ENCODE measurements at regions not wholly inside any gene's neighbourhood (a gene's known extent, or its start where the extent isn't known, plus 50 kb on each side); places are given as distances from the start of the nearest gene placed in this dataset.

GRCh38 chr13:39874331-39875053, 219.0 kb downstream of the COG6 start:
- H3K4me3 Mint-ChIP-seq = no peak overlapping the region
- no peaks in the 10 kb centered on the region for H3K9me3 Mint-ChIP-seq
- no peaks in the 10 kb centered on the region for H3K36me3 Mint-ChIP-seq (ENCODE audit: low read depth)
- no peak for ATAC-seq
- no peak overlapping the region for H3K27ac Mint-ChIP-seq
- no peak for DNase-seq
- peaks cover 5% of the 10 kb centered on the region for H3K27me3 Mint-ChIP-seq
- peaks cover 9% of the 10 kb centered on the region for H3K4me1 Mint-ChIP-seq

DNA sequence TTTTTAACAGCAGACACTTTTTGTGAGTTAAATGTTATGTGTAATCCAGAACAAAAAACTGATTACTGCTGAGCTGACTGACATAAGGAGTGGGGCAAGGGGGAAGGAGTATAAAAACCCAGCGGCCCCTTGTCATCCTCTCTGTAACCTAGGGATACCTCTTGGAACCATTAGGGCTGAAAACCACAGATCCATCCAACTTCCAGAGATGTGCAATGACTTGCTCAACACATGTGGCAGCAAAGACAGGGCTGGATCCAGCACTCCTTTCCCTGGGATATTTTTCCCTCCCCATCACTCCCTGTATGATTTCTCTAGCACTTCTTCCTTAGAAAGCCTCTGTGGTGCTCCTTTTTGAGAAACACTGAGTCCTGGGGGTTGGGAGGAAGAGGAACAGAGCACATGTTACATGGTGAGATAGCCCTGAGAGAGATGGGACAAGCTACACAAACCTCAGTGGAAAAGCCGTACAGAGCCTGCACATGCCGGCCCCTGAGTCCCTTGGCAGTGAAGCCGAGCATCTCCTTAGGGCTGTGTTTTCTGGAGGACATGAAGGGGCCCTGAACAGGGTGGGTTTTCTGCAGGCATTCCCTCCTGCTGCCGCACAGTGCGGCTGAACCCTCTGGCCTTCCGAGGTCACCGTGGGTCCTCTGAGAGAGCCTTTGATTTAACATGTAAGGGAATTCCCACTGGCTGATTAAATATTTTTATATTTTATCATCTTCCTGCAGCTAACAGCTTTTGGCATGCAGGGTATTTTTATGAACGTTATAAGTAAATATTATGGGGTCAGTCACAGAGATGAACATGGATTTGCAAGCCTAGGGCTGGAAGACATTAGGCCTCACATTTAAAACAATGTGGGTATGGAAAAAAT, 219.9 kb downstream of the COG6 start:
- peaks cover 9% of the 10 kb centered on the region for H3K4me1 Mint-ChIP-seq
- H3K36me3 Mint-ChIP-seq (ENCODE audit: low read depth) = no peaks in the 10 kb centered on the region
- ATAC-seq (no peak), DNase-seq (no peak)
- H3K9me3 Mint-ChIP-seq = no peaks in the 10 kb centered on the region
- H3K4me3 Mint-ChIP-seq = no peak overlapping the region
- H3K27me3 Mint-ChIP-seq = peaks cover 5% of the 10 kb centered on the region
- no peak overlapping the region for H3K27ac Mint-ChIP-seq

- H3K4me3 Mint-ChIP-seq = no peak overlapping the region
- H3K27ac Mint-ChIP-seq = no peak overlapping the region
- no peaks in the 10 kb centered on the region for H3K36me3 Mint-ChIP-seq (ENCODE audit: low read depth)
- ATAC-seq = no peak
- peaks cover 9% of the 10 kb centered on the region for H3K4me1 Mint-ChIP-seq
- DNase-seq = no peak
- peaks cover 5% of the 10 kb centered on the region for H3K27me3 Mint-ChIP-seq
- peaks cover 3% of the 10 kb centered on the region for H3K9me3 Mint-ChIP-seq
Observed at GRCh38 chr13:39876258-39876657, 220.8 kb downstream of the COG6 start.

DNA sequence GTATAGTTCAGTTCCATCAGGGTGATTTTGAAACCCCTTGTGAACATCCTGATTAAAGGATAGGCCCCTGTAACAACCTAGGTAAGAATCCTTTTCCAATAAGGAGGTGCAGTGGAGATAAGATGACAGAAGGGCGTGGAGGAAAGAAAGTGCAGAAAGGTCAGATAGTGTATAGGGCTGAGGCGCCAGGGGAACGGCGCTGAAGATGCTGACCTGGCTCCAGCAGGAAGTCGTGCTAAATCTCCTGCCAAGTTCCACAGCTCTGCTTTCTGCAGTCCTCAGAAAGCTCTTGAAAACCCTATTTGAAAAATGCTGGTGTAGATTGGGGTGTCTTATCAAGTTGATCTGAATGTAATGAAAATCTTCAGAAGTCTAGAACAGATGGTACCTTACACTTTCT, 221.7 kb downstream of the COG6 start:
- no peaks in the 10 kb centered on the region for H3K36me3 Mint-ChIP-seq (ENCODE audit: low read depth)
- ATAC-seq = no peak
- peaks cover 8% of the 10 kb centered on the region for H3K27me3 Mint-ChIP-seq
- H3K4me1 Mint-ChIP-seq = peaks cover 9% of the 10 kb centered on the region
- no peak for DNase-seq
- H3K4me3 Mint-ChIP-seq = no peak overlapping the region
- no peak overlapping the region for H3K27ac Mint-ChIP-seq
- peaks cover 10% of the 10 kb centered on the region for H3K9me3 Mint-ChIP-seq

DNA sequence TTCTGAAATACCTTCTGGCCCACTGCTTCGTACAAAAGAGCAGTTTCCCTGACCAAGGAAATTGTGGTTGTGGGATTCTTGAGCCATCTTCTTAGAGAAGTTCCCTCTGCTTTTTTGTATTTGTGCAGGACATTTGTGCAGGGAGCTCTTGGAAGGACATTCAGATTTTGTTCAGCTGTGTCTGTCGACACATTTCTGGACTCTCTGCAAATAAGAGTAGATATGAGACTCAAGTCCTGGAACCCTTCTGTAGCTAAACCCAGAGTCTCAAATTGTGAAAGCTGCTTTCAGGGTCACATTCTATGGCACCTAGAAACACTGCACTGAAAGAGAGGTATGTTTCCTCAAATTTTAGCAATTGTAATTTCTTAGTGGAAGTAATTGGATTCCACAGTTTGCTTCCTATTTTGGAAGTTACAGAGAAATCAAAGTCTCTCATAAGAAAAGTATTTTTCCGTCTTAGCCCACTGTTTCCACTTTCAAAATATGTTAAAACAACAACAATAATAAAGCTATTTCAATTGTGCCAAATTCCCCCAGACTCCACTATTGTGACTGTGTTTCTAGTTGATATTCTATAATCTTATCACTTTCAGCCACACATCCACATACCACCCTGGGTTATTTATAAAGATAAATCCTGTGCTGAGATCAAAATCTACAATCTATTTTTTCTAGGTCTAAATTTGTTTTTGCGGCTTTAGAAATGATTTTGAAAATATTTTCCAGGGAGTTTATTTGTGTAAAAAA, 224.0 kb downstream of the COG6 start:
- no peak overlapping the region for H3K4me3 Mint-ChIP-seq
- no peak for ATAC-seq
- peaks cover 28% of the 10 kb centered on the region for H3K9me3 Mint-ChIP-seq
- H3K36me3 Mint-ChIP-seq (ENCODE audit: low read depth) = peaks cover 6% of the 10 kb centered on the region
- no peak overlapping the region for H3K27ac Mint-ChIP-seq
- DNase-seq = no peak
- H3K27me3 Mint-ChIP-seq = peaks cover 8% of the 10 kb centered on the region
- peaks cover 9% of the 10 kb centered on the region for H3K4me1 Mint-ChIP-seq

DNA sequence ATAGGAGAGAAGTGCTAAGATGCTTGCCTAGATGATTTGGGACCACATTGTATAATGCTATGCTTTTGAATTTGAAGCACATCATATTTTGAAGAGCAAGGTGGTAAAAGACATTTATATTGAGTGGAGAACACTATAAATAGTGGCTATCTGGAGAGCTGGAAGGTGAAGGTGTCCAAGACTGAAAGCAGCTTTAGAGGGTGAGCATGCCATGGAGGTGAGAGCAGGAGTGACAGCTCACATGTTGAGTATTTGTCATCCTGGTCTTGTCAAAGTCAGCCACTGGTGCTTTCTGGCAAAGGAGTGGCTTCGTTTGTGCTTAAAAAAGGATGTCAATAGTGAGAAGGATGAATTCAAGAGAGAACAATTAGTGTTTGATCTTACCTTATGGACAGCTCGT, 225.9 kb downstream of the COG6 start:
- DNase-seq (no peak), ATAC-seq (no peak)
- H3K4me3 Mint-ChIP-seq = no peak overlapping the region
- peaks cover 42% of the 10 kb centered on the region for H3K9me3 Mint-ChIP-seq
- H3K27ac Mint-ChIP-seq = no peak overlapping the region
- peaks cover 6% of the 10 kb centered on the region for H3K36me3 Mint-ChIP-seq (ENCODE audit: low read depth)
- H3K4me1 Mint-ChIP-seq = peaks cover 3% of the 10 kb centered on the region
- peaks cover 8% of the 10 kb centered on the region for H3K27me3 Mint-ChIP-seq

DNA sequence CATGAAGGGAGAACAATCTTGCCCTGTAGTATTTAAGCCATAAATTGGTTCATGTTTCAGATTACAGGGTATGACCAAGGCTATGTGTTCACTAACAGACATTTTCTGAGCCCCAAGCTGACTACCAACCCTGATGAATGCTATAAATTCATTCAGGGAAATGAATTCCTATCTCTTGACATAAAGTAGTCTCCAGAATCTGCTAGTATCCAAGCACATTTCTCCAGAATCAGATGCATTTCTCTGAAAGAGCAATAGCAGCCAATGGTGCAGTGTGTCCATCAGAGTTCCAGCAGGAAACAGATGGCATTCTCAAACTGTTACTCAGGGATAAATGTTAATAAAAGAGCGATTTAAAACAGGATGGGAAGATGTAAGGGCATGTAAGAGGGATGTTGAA, 226.4 kb downstream of the COG6 start:
- Mint-ChIP-seq H3K27me3 (peaks cover 8% of the 10 kb centered on the region), H3K27ac (no peak overlapping the region), H3K36me3 (ENCODE audit: low read depth) (peaks cover 6% of the 10 kb centered on the region), H3K4me3 (no peak overlapping the region), H3K4me1 (no peaks in the 10 kb centered on the region), H3K9me3 (peaks cover 42% of the 10 kb centered on the region)
- ATAC-seq (no peak), DNase-seq (no peak)

DNA sequence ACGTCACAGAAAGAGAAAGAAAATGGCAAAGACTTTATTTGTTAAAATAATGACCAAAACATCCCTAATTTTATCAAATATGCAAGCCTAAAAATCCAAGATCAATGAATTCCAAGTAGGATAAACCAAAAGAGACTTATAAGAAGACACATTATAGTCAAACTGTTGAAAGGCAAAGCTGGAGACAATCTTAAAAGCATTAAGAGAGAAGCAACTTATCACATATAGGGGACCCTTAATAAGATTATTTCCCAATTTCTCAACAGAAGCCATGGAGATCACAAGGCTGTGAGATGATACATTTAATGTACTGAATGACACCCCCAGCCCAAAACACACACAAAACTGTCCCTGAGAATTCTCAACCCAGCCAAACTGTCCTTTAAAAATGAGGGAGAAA, 228.7 kb downstream of the COG6 start:
- H3K4me1 Mint-ChIP-seq = no peaks in the 10 kb centered on the region
- ATAC-seq (no peak), DNase-seq (no peak)
- no peak overlapping the region for H3K27ac Mint-ChIP-seq
- peaks cover 3% of the 10 kb centered on the region for H3K27me3 Mint-ChIP-seq
- H3K4me3 Mint-ChIP-seq = no peak overlapping the region
- H3K9me3 Mint-ChIP-seq = peaks cover 42% of the 10 kb centered on the region
- H3K36me3 Mint-ChIP-seq (ENCODE audit: low read depth) = peaks cover 6% of the 10 kb centered on the region

- DNase-seq = no peak
- H3K4me1 Mint-ChIP-seq = no peaks in the 10 kb centered on the region
- H3K9me3 Mint-ChIP-seq = peaks cover 38% of the 10 kb centered on the region
- H3K36me3 Mint-ChIP-seq (ENCODE audit: low read depth) = peaks cover 6% of the 10 kb centered on the region
- H3K4me3 Mint-ChIP-seq = no peak overlapping the region
- peaks cover 3% of the 10 kb centered on the region for H3K27me3 Mint-ChIP-seq
- H3K27ac Mint-ChIP-seq = no peak overlapping the region
- no peak for ATAC-seq
Observed at GRCh38 chr13:39886336-39886735, 230.9 kb downstream of the COG6 start.

DNA sequence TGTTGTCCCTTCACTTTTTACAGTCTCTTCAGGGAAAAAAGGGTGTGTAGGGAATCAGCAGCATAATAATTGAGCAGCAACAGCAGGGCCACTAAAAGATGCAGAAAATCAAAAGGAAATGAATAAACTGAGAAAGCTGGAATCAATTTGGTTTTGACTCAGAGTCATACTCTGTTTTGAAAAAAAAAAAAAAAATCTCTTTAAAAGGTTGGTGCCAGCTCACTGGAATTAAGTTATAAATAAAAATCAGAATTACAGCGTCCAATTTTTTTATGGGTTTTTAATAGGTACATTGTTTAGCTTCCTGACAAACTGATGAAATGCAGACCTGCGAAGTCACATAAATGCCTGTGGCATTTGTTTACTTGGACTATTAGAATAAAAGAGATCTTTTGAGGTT, 231.9 kb downstream of the COG6 start:
- Mint-ChIP-seq H3K4me1 (peaks cover 9% of the 10 kb centered on the region), H3K27ac (no peak overlapping the region), H3K27me3 (no peaks in the 10 kb centered on the region), H3K4me3 (no peak overlapping the region), H3K9me3 (peaks cover 31% of the 10 kb centered on the region), H3K36me3 (ENCODE audit: low read depth) (peaks cover 6% of the 10 kb centered on the region)
- DNase-seq = no peak
- no peak for ATAC-seq

GRCh38 chr13:39888865-39889810, 233.7 kb downstream of the COG6 start:
- no peak for DNase-seq
- Mint-ChIP-seq H3K9me3 (peaks cover 17% of the 10 kb centered on the region), H3K4me3 (no peak overlapping the region), H3K27me3 (no peaks in the 10 kb centered on the region), H3K27ac (no peak overlapping the region), H3K36me3 (ENCODE audit: low read depth) (peaks cover under 1% of the 10 kb centered on the region), H3K4me1 (peaks cover 24% of the 10 kb centered on the region)
- ATAC-seq = no peak

DNA sequence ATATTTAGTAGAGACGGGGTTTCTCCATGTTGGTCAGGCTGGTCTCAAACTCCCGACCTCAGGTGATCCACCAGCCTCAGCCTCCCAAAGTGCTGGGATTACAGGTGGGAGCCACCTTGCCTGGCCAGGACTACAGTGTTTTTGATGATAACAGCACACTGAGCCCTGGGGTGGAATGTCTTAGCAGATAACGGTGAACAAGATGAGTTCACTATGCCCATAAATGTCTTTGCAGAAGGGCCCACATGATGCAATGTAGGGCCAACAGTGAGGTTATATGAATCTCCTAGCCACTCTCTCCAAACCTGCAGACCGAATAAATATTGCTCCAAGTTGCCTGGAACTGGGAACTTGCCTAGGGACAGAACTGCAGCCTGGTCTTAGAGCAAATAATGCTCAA, 235.1 kb downstream of the COG6 start:
- DNase-seq = no peak
- peaks cover 2% of the 10 kb centered on the region for H3K27me3 Mint-ChIP-seq
- peaks cover 27% of the 10 kb centered on the region for H3K4me1 Mint-ChIP-seq
- no peaks in the 10 kb centered on the region for H3K36me3 Mint-ChIP-seq (ENCODE audit: low read depth)
- ATAC-seq = no peak
- H3K4me3 Mint-ChIP-seq = no peak overlapping the region
- no peak overlapping the region for H3K27ac Mint-ChIP-seq
- peaks cover 5% of the 10 kb centered on the region for H3K9me3 Mint-ChIP-seq

DNA sequence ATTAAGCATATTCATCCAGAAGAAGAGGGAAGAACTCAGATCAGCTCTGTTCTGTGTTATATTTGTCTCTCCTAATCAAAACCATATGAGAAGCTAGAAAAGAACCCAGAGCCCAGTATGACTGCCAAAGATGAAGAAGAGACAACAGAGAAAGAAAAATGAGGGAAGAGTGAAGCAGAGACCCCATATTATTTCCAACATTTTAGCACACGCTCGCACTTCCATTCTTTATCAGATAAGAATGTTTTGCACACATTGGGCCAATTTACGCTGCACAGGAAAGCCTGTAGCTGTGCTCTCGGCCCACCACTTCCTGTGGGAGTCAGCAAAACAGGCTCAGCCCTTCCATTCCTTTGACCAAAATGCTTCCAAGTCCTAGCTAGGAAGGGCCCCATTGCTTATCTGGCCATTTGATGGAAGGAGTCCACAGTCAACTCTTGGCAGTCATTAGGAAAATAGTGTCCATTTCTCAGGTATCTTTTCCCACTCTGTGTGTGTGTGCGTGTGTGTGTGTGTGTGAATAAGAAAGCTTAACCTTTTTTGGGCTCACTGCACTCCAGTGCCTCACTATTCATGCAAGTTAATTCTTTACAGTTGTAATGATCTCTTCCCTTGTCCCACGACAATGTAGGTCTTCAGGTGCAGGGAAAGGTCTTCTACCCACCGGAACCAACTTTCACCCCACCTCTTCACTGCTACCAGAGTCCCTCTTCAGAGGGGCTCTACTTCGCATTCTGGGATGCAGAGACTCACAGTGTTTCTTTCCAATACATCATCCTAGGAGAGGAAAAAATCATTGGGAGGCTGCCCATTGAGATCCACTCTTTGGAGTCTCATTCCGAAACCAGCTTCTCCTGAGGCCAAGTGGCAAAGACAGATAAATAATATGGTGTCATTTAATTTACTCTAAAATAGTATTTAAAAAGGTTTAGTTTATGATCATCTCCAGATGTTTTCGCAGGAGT, 237.5 kb downstream of the COG6 start:
- Mint-ChIP-seq H3K36me3 (ENCODE audit: low read depth) (no peaks in the 10 kb centered on the region), H3K4me1 (peaks cover 27% of the 10 kb centered on the region), H3K4me3 (peak overlapping the region; percentile 33), H3K27me3 (peaks cover 3% of the 10 kb centered on the region), H3K27ac (peak overlapping the region; percentile 64), H3K9me3 (no peaks in the 10 kb centered on the region)
- peak; percentile 75 for ATAC-seq
- peak; percentile 28 for DNase-seq
